ENCODE measurements at regions not wholly inside any gene's neighbourhood (a gene's known extent, or its start where the extent isn't known, plus 50 kb on each side); places are given as distances from the start of the nearest gene placed in this dataset.
A peak's percentile ranks its signal among the peaks of the same experiment; 100 is the strongest.

DNA sequence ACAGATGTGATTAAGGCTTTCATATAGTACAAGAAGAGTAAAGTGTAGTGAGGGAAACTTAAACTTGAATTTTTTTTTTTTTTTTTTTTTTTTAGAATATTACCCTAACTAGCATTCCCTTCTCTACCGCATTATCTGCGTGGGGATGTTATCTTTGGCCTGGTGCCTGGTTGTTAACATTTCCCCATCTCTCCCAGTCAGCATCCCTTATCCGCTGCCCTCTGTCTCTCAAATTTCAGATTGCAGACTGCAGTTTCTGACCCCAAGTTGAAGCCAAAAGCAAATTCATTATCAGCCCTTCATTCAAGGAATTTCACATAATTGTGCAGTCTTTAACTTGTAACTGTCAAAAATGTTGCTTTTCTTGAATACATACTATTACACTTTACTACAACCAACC, 353.0 kb downstream of the PLOD2 start:
- no peak overlapping the region for H3K4me3 ChIP-seq (ENCODE audit: low read depth in 1 of 3, low read length in 3 of 3)
- no peaks in the 10 kb centered on the region for H3K36me3 ChIP-seq (ENCODE audit: control insufficient read depth in 4 of 4, insufficient read depth in 3 of 4, low read depth in 1 of 4, low read length in 3 of 4)
- H3K9me3 ChIP-seq (ENCODE audit: control insufficient read depth in 4 of 4, low read length in 3 of 4) = no peaks in the 10 kb centered on the region
- H3K9ac ChIP-seq (ENCODE audit: low read depth in 1 of 2, low read length in 2 of 2) = no peak overlapping the region
- TF ChIP-seq RAD21 (IDR thresholded peaks at IDR 0.05) (peak; percentile 48 to 67), RXRA (IDR thresholded peaks at IDR 0.05) (no peak), YY1 (IDR thresholded peaks at IDR 0.05) (no peak), NR2F2 (IDR thresholded peaks at IDR 0.05) (peak; percentile 32)
- TF ChIP-seq, protein P1, sequence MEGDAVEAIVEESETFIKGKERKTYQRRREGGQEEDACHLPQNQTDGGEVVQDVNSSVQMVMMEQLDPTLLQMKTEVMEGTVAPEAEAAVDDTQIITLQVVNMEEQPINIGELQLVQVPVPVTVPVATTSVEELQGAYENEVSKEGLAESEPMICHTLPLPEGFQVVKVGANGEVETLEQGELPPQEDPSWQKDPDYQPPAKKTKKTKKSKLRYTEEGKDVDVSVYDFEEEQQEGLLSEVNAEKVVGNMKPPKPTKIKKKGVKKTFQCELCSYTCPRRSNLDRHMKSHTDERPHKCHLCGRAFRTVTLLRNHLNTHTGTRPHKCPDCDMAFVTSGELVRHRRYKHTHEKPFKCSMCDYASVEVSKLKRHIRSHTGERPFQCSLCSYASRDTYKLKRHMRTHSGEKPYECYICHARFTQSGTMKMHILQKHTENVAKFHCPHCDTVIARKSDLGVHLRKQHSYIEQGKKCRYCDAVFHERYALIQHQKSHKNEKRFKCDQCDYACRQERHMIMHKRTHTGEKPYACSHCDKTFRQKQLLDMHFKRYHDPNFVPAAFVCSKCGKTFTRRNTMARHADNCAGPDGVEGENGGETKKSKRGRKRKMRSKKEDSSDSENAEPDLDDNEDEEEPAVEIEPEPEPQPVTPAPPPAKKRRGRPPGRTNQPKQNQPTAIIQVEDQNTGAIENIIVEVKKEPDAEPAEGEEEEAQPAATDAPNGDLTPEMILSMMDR (IDR thresholded peaks at IDR 0.05; ENCODE audit: low read depth, low read length, missing input control) = peak; percentile 26
- DNase-seq (ENCODE audit: low spot score) = peak; percentile 35
- 13% methylated on average over 3 of the region's 3 CpGs for WGBS
- H3K27ac ChIP-seq (ENCODE audit: low read depth in 1 of 2, low read length in 2 of 2) = no peak overlapping the region
- no peaks in the 10 kb centered on the region for H3K27me3 ChIP-seq (ENCODE audit: control insufficient read depth in 4 of 4, insufficient read depth in 4 of 4, low read length in 3 of 4)
- H3K4me1 ChIP-seq (ENCODE audit: control insufficient read depth in 4 of 4, insufficient read depth in 4 of 4, low read length in 3 of 4) = no peaks in the 10 kb centered on the region

DNA sequence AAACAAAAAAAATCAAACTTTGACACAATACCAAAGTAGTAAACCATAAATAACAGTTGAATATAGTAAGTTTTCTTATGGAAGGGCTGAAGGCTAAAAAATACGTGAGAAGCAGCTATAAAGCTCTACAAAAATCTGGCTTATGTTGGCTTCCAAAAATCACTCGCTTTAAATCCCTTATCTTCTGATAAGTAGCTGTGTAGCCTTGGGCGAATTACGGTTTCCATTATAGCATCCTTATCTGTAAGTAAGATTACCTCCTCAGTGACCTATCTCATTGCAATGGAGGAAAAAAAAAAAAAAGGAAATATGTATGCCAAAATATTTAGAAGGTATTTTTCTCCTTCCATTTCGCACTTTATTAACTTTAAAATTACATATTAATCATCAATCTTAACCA, 348.6 kb downstream of the PLOD2 start:
- H3K27me3 ChIP-seq (ENCODE audit: control insufficient read depth in 4 of 4, insufficient read depth in 4 of 4, low read length in 3 of 4) = no peaks in the 10 kb centered on the region
- DNase-seq (ENCODE audit: low spot score) = no peak
- TF ChIP-seq, protein P2, sequence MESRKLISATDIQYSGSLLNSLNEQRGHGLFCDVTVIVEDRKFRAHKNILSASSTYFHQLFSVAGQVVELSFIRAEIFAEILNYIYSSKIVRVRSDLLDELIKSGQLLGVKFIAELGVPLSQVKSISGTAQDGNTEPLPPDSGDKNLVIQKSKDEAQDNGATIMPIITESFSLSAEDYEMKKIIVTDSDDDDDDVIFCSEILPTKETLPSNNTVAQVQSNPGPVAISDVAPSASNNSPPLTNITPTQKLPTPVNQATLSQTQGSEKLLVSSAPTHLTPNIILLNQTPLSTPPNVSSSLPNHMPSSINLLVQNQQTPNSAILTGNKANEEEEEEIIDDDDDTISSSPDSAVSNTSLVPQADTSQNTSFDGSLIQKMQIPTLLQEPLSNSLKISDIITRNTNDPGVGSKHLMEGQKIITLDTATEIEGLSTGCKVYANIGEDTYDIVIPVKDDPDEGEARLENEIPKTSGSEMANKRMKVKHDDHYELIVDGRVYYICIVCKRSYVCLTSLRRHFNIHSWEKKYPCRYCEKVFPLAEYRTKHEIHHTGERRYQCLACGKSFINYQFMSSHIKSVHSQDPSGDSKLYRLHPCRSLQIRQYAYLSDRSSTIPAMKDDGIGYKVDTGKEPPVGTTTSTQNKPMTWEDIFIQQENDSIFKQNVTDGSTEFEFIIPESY (IDR thresholded peaks at IDR 0.05) = no peak
- 78% methylated on average over 5 of the region's 5 CpGs for WGBS
- H3K36me3 ChIP-seq (ENCODE audit: control insufficient read depth in 4 of 4, insufficient read depth in 3 of 4, low read depth in 1 of 4, low read length in 3 of 4) = no peaks in the 10 kb centered on the region
- no peaks in the 10 kb centered on the region for H3K4me1 ChIP-seq (ENCODE audit: control insufficient read depth in 4 of 4, insufficient read depth in 4 of 4, low read length in 3 of 4)
- H3K9me3 ChIP-seq (ENCODE audit: control insufficient read depth in 4 of 4, low read length in 3 of 4) = no peaks in the 10 kb centered on the region
- H3K27ac ChIP-seq (ENCODE audit: low read depth in 1 of 2, low read length in 2 of 2) = no peak overlapping the region
- H3K4me3 ChIP-seq (ENCODE audit: low read depth in 1 of 3, low read length in 3 of 3) = no peak overlapping the region
- no peak overlapping the region for H3K9ac ChIP-seq (ENCODE audit: low read depth in 1 of 2, low read length in 2 of 2)

DNA sequence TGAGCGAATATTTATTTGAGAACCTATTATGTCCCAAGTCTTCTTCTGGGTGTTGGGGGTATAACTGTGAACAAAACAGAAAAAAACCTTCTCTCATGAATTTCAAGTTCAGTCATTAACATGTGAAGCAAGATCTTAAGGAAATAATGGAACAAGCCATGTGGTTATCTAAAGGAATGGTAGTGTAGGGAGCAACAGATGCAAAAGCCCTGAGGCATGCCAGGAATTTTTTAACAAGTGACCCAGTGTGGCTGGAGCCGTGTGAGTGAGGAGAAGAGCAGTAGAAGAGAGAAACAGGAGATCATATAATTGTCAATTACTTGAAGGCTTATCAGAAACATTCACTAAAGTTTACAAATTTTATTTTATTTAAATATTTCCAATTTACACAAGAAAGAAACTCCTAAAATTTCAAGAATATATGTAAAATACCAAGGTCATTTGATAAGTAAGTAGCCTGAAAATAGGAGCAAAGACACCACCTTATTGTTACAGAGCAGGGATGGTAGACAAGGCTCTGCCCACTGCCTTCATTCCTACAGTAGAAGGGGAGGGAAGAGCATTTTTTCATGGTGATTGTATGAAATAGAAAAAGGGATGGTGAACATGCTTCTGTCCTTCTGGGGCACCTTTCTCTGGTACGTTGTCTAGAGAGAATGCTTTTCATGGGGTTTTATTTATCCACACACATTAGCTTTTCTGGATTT, 345.1 kb downstream of the PLOD2 start:
- Histone ChIP-seq H3K4me3 (ENCODE audit: low read depth in 1 of 3, low read length in 3 of 3) (no peak overlapping the region), H3K27ac (ENCODE audit: low read depth in 1 of 2, low read length in 2 of 2) (no peak overlapping the region), H3K9ac (ENCODE audit: low read depth in 1 of 2, low read length in 2 of 2) (no peak overlapping the region), H3K4me1 (ENCODE audit: control insufficient read depth in 4 of 4, insufficient read depth in 4 of 4, low read length in 3 of 4) (no peaks in the 10 kb centered on the region), H3K27me3 (ENCODE audit: control insufficient read depth in 4 of 4, insufficient read depth in 4 of 4, low read length in 3 of 4) (no peaks in the 10 kb centered on the region), H3K36me3 (ENCODE audit: control insufficient read depth in 4 of 4, insufficient read depth in 3 of 4, low read depth in 1 of 4, low read length in 3 of 4) (no peaks in the 10 kb centered on the region), H3K9me3 (ENCODE audit: control insufficient read depth in 4 of 4, low read length in 3 of 4) (no peaks in the 10 kb centered on the region)
- TF ChIP-seq, protein P3, sequence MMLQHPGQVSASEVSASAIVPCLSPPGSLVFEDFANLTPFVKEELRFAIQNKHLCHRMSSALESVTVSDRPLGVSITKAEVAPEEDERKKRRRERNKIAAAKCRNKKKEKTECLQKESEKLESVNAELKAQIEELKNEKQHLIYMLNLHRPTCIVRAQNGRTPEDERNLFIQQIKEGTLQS (IDR thresholded peaks at IDR 0.05) = no peak
- TF ChIP-seq HNF4G (IDR thresholded peaks at IDR 0.05) = no peak
- TF ChIP-seq YY1 (IDR thresholded peaks at IDR 0.05) = no peak
- TF ChIP-seq, protein P4, sequence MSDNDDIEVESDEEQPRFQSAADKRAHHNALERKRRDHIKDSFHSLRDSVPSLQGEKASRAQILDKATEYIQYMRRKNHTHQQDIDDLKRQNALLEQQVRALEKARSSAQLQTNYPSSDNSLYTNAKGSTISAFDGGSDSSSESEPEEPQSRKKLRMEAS (IDR thresholded peaks at IDR 0.05) = no peak
- TF ChIP-seq, protein P1 (IDR thresholded peaks at IDR 0.05; ENCODE audit: low read depth, low read length, missing input control) = no peak
- no peak for TF ChIP-seq EGR1 (IDR thresholded peaks at IDR 0.05; ENCODE audit: low read depth in 2 of 2)
- TF ChIP-seq, protein P2 (IDR thresholded peaks at IDR 0.05) = no peak
- TF ChIP-seq HNF4A (conservative IDR thresholded peaks at IDR 0.05) = no peak
- TF ChIP-seq FOXA2 (IDR thresholded peaks at IDR 0.05) = no peak
- no peak for TF ChIP-seq JUND (IDR thresholded peaks at IDR 0.05)
- TF ChIP-seq SP1 (IDR thresholded peaks at IDR 0.05) = no peak
- TF ChIP-seq NR2F2 (IDR thresholded peaks at IDR 0.05) = no peak
- WGBS = 68% methylated on average over 3 of the region's 3 CpGs
- DNase-seq (ENCODE audit: low spot score) = no peak
